ENCODE measurements at regions not wholly inside any gene's neighbourhood (a gene's known extent, or its start where the extent isn't known, plus 50 kb on each side); places are given as distances from the start of the nearest gene placed in this dataset.

- DNase-seq (ENCODE audit: missing footprints): no peak
- ATAC-seq: no peak
- intact Hi-C loops (cut with DNase I): no loop called here
These were observed 460.0 kb upstream of the BRINP1 start for GRCh38 chr9:119829186-119829585.

GRCh38 chr9:119827526-119827925 is 458.3 kb upstream of the BRINP1 start:
- ATAC-seq: no peak
- intact Hi-C loops (cut with DNase I): no loop called here
- no peak for DNase-seq (ENCODE audit: missing footprints)

- intact Hi-C loops (cut with DNase I): no loop called here
- no peak for DNase-seq (ENCODE audit: missing footprints)
- no peak for ATAC-seq
These were observed 457.9 kb upstream of the BRINP1 start for GRCh38 chr9:119827126-119827525.

- intact Hi-C loops (cut with DNase I): no loop called here
- no peak for DNase-seq (ENCODE audit: missing footprints)
- no peak for ATAC-seq
These were observed 449.6 kb upstream of the BRINP1 start for GRCh38 chr9:119818726-119819435.

- no peak for DNase-seq (ENCODE audit: missing footprints)
- intact Hi-C loops (cut with DNase I): no loop called here
- peak; percentile 60 for ATAC-seq
These were observed 441.6 kb upstream of the BRINP1 start for GRCh38 chr9:119810645-119811429.

GRCh38 chr9:119803679-119804078 is 434.4 kb upstream of the BRINP1 start:
- DNase-seq (ENCODE audit: missing footprints): no peak
- intact Hi-C loops (cut with DNase I): no loop called here
- no peak for ATAC-seq

GRCh38 chr9:119802621-119803020 is 433.4 kb upstream of the BRINP1 start:
- DNase-seq (ENCODE audit: missing footprints): peak; percentile 66
- intact Hi-C loops (cut with DNase I): no loop called here
- peak; percentile 94 for ATAC-seq

GRCh38 chr9:119802133-119802532 is 432.9 kb upstream of the BRINP1 start:
- intact Hi-C loops (cut with DNase I): no loop called here
- ATAC-seq: no peak
- DNase-seq (ENCODE audit: missing footprints): no peak

GRCh38 chr9:119801311-119801710 is 432.1 kb upstream of the BRINP1 start:
- DNase-seq (ENCODE audit: missing footprints) (no peak), ATAC-seq (no peak)
- intact Hi-C loops (cut with DNase I): no loop called here

GRCh38 chr9:119795395-119795794 is 426.2 kb upstream of the BRINP1 start:
- no peak for ATAC-seq
- intact Hi-C loops (cut with DNase I): no loop called here

GRCh38 chr9:119794836-119795235 is 425.6 kb upstream of the BRINP1 start:
- ATAC-seq: no peak
- intact Hi-C loops (cut with DNase I): no loop called here
- no peak for DNase-seq (ENCODE audit: missing footprints)

More at GRCh38 chr9:119795395-119795794, 426.2 kb upstream of the BRINP1 start:
- DNase-seq (ENCODE audit: missing footprints): no peak

- ATAC-seq (peak; percentile 44), DNase-seq (ENCODE audit: missing footprints) (no peak)
- intact Hi-C loops (cut with DNase I): no loop called here
These were observed 424.0 kb upstream of the BRINP1 start for GRCh38 chr9:119793218-119793617.

- intact Hi-C loops (cut with DNase I): no loop called here
- ATAC-seq: no peak
These were observed 423.0 kb upstream of the BRINP1 start for GRCh38 chr9:119792242-119792641.

GRCh38 chr9:119789987-119790386 is 420.8 kb upstream of the BRINP1 start:
- intact Hi-C loops (cut with DNase I): no loop called here
- no peak for ATAC-seq
- no peak for DNase-seq (ENCODE audit: missing footprints)

More at GRCh38 chr9:119792242-119792641, 423.0 kb upstream of the BRINP1 start:
- no peak for DNase-seq (ENCODE audit: missing footprints)

- DNase-seq (ENCODE audit: missing footprints) (no peak), ATAC-seq (no peak)
- intact Hi-C loops (cut with DNase I): no loop called here
These were observed 419.7 kb upstream of the BRINP1 start for GRCh38 chr9:119788921-119789320.

- DNase-seq (ENCODE audit: missing footprints) (no peak), ATAC-seq (no peak)
- intact Hi-C loops (cut with DNase I): no loop called here
These were observed 412.7 kb upstream of the BRINP1 start for GRCh38 chr9:119781886-119782285.

- no peak for ATAC-seq
- DNase-seq (ENCODE audit: missing footprints): no peak
- intact Hi-C loops (cut with DNase I): no loop called here
These were observed 406.2 kb upstream of the BRINP1 start for GRCh38 chr9:119775410-119775809.

GRCh38 chr9:119773823-119774222 is 404.6 kb upstream of the BRINP1 start:
- intact Hi-C loops (cut with DNase I): no loop called here
- ATAC-seq: no peak
- DNase-seq (ENCODE audit: missing footprints): no peak

GRCh38 chr9:119771341-119771740 is 402.1 kb upstream of the BRINP1 start:
- intact Hi-C loops (cut with DNase I): no loop called here
- no peak for ATAC-seq
- DNase-seq (ENCODE audit: missing footprints): no peak

- intact Hi-C loops (cut with DNase I): no loop called here
- DNase-seq (ENCODE audit: missing footprints) (no peak), ATAC-seq (no peak)
These were observed 399.0 kb upstream of the BRINP1 start for GRCh38 chr9:119768266-119768665.
